ENCODE measurements at regions not wholly inside any gene's neighbourhood (a gene's known extent, or its start where the extent isn't known, plus 50 kb on each side); places are given as distances from the start of the nearest gene placed in this dataset.

- no peak overlapping the region for H3K4me3 ChIP-seq (replicated peaks in 1 of 3)
- peaks cover 25 to 39% of the 10 kb centered on the region in 2 donors for H3K4me1 ChIP-seq
- peak overlapping the region in 1 of 3 donors; percentile 43 for H3K27ac ChIP-seq
- H3K27me3 ChIP-seq: no peaks in the 10 kb centered on the region
- TF ChIP-seq CTCF (IDR thresholded peaks at IDR 0.05): no peak
- TF ChIP-seq POLR2A (IDR thresholded peaks at IDR 0.05): no peak
- intact Hi-C loops (cut with DNase I): no loop called here
- no peaks in the 10 kb centered on the region for H3K9me3 ChIP-seq
- H3K36me3 ChIP-seq: no peaks in the 10 kb centered on the region
- WGBS, 2 donors: 91 to 98% methylated on average over 5 of the region's 5 CpGs
- no peak for DNase-seq
Observed at GRCh38 chr10:78744056-78744455, 324.7 kb upstream of the ZMIZ1 start.

GRCh38 chr10:78744491-78745090 lies 324.2 kb upstream of the ZMIZ1 start:
- Histone ChIP-seq H3K36me3 (no peaks in the 10 kb centered on the region), H3K4me3 (replicated peaks in 1 of 3) (no peak overlapping the region), H3K4me1 (peaks cover 21 to 34% of the 10 kb centered on the region in 2 donors), H3K27ac (peak overlapping the region in 2 of 3 donors; percentile 43 to 65), H3K9me3 (no peaks in the 10 kb centered on the region), H3K27me3 (no peaks in the 10 kb centered on the region)
- TF ChIP-seq CTCF (IDR thresholded peaks at IDR 0.05): no peak
- TF ChIP-seq POLR2A (IDR thresholded peaks at IDR 0.05): peak in 1 of 2 donors; percentile 27
- 54 to 63% methylated on average over 9 to 10 of the region's 10 CpGs for WGBS, 2 donors
- intact Hi-C loops (cut with DNase I): no loop called here
- DNase-seq: peak; percentile 82 to 84

GRCh38 chr10:78745441-78745840 lies 323.3 kb upstream of the ZMIZ1 start:
- no peaks in the 10 kb centered on the region for H3K9me3 ChIP-seq
- peak overlapping the region in 1 of 3 donors; percentile 65 for H3K27ac ChIP-seq
- no peak for TF ChIP-seq CTCF (IDR thresholded peaks at IDR 0.05)
- no peak for TF ChIP-seq POLR2A (IDR thresholded peaks at IDR 0.05)
- H3K27me3 ChIP-seq: no peaks in the 10 kb centered on the region
- intact Hi-C loops (cut with DNase I): no loop called here
- no peaks in the 10 kb centered on the region for H3K36me3 ChIP-seq
- no peak overlapping the region for H3K4me3 ChIP-seq (replicated peaks in 1 of 3)
- no peak for DNase-seq
- peaks cover 17 to 29% of the 10 kb centered on the region in 2 donors for H3K4me1 ChIP-seq
- WGBS, 2 donors: 84 to 95% methylated on average over 4 of the region's 4 CpGs

- no peak for DNase-seq
- WGBS, 2 donors: 92 to 97% methylated on average over 11 of the region's 11 CpGs
Observed at GRCh38 chr10:78746155-78746763, 322.5 kb upstream of the ZMIZ1 start.

More at GRCh38 chr10:78746155-78746763, 322.5 kb upstream of the ZMIZ1 start:
- H3K36me3 ChIP-seq: no peaks in the 10 kb centered on the region
- no peak overlapping the region for H3K4me3 ChIP-seq (replicated peaks in 1 of 3)
- H3K27me3 ChIP-seq: no peaks in the 10 kb centered on the region
- no peaks in the 10 kb centered on the region for H3K9me3 ChIP-seq
- peaks cover 15 to 26% of the 10 kb centered on the region in 2 donors for H3K4me1 ChIP-seq
- TF ChIP-seq CTCF (IDR thresholded peaks at IDR 0.05) (no peak), POLR2A (IDR thresholded peaks at IDR 0.05) (no peak)
- H3K27ac ChIP-seq: no peak overlapping the region
- intact Hi-C loops (cut with DNase I): no loop called here

All from thyroid gland (tissue), 4 donors.